Inflammatory macrophage treated with lipopolysaccharide for 4 hours (primary cell): ENCODE measurements at regions not wholly inside any gene's neighbourhood (a gene's known extent, or its start where the extent isn't known, plus 50 kb on each side); places are given as distances from the start of the nearest gene placed in this dataset.
"Not testable (repeated sequence)": the region's sequence is repeated elsewhere in the genome, so short reads cannot be mapped to it uniquely, and the experiment has no call there.

ENCODE experiments used
- DNase-seq: peaks from one replicate; pipeline ENCODE4 v3.0.0-alpha.2; 2020

DNA sequence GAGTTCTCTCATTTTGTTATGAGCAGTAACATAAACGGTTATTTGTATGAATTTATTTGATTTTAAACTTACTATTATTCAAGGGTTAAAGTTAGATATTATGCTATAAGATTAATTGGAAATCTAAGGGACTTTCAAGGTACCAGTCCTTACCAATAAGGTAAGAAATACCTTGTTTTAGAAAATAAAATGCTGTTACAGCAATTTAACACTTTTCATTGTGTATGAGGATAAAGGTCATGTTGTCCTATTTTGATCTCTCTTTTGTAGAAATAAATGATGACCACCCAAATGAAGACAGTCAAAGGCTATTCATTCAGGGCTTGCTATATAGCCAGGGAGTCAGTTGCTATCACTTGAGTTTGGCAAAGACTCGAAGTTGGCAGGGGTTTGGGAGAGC lies 1185.9 kb upstream of the GOT2 start:
- no peak for DNase-seq

DNA sequence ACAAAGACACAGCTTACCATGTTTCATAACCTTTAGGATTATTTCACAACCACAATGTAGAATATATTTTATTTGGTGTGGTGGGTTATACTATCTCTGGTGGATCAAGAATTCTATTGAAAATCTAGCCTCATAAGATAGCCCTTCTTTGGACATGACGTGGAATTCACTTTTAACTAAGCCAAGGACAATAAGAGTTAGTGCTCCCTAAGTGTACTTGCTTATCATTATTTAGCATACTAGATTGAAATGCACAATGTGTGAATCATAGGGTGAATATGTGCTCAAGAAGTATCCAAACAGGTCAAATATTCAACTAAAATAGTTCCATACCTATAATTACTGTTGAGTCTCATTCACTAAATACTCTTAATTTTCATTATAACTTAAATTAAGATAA lies 1179.5 kb upstream of the GOT2 start:
- no peak for DNase-seq

DNA sequence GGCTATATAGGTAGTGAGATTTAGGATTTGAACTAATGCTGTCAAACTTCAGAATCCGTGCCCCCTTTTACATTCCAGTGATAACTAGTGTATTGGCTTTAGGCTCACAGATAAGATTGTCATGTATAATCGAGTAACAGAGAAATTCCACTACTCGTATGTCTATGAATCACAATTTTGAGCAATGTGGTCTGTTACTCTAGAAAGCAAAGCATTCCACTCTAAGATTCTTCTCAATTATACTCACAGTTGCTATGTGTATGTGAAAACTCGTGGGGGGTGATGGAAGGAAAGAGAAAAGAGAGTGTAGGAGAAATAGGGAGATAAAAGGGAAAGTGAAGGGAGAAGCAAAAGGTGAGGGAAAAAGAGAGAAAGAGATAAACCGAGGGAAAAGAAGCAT lies 1175.1 kb upstream of the GOT2 start:
- no peak for DNase-seq

DNA sequence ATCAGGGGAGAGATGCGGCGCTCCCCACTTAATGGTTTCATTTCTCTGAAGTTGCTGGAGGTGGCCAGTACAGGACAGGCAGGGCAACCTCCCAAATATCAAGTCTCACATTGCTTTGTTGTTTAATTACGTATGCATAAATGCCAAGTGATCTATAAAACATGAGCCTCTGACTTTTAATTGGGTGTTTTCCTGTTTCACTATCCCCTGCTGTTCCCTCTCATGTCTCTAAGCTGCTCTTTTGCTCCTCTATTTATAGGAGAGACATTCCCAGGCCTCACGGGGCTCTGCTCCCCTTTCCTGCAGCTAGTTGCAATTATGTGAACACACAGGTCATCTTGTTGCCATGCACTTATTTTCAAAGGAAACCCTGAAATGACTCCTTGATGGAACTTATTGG lies 1173.5 kb upstream of the GOT2 start:
- DNase-seq, result no peak

DNA sequence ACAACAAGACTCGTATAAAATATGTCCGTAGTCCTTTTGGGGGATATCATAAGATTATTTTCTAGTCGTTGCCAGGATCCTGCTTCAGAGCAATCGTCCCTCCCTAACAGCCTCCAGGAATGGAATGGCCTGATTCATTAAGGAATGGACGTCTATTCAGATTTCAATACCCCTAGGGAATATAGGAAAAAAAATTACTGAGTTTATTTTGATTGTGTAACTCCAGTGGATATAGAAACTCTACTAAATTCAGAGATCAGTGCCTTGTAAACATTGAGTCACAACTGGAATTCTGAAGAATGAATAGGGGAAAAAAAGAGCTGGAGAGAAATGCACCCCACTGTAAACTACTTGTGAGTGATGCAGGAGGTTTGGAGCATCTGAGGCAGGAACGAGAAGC lies 1171.5 kb upstream of the GOT2 start:
- DNase-seq, result no peak

DNA sequence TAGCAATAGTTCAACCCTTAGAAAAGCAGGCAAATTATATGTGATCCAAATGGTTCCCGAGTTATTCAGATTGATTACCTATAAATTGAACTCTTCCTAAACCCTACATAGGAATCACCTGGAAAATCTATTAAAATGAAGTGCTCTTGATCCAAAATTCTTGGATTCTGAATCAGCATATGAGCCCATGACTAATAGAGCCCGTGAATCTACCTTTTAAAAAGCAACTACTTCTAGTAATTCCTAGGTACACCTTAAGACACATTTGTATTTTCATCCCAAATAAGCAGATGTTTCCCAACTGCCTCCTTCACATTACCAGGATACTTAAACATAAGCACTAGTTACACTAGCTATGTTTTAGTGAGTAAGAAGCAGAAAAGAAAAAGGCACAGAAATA lies 1171.0 kb upstream of the GOT2 start:
- DNase-seq, result no peak

DNA sequence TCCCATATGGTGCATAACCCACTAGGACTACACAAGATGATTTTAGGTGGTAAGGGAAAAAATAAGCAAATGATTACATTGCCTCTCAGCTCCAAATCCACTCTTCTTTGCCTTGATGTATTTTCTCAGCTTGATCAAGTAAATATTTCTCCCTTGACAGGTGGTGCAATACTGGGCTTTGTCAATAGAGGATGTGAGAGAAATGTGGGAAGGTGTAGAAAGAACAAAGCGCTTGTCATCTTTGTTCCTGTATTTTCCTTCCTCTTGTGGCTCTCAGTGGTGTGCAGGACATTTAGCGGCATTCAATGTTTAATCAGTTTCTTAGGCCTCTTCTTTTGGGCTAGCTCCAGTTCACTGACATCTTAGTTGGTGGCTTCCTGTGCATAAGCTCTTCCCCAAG lies 1165.8 kb upstream of the GOT2 start:
- DNase-seq, result peak; percentile 27

DNA sequence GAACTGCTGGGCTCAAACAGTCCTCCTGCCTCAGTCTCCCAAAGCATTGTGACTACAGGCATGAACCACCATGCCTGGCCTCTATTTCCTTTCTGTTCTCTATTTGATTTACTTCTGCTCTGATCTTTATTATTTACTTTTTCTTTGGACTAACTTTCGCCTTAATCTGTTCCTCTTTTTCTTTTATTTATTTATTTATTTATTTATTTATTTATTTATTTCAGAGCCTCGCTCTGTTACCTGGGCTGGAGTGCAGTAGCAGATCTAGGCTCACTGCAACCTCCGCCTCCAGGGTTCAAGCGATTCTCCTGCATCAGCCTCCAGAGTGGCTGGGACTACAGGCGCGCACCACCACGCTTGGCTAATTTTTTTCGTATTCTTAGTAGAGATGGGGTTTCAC lies 1158.3 kb upstream of the GOT2 start:
- DNase-seq, result no peak

DNA sequence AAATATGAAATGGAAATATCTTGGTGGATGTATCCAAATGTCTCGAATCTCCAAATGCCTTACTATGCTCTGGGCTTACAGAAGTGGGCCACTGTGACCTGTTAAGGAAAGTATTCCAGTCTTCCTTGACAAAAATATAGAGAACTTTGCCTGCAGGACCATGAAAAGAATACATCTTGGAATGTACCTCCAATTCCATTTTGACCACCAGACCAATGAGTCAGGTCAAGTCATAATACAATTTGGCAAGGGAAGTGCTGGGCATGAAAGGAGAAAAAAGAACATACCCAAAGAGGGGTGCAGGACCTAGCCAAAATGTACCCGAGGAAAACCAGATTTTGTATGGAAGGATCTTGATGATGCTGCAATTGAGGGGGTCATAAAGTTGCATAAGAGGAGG lies 1153.7 kb upstream of the GOT2 start:
- DNase-seq, result no peak

DNA sequence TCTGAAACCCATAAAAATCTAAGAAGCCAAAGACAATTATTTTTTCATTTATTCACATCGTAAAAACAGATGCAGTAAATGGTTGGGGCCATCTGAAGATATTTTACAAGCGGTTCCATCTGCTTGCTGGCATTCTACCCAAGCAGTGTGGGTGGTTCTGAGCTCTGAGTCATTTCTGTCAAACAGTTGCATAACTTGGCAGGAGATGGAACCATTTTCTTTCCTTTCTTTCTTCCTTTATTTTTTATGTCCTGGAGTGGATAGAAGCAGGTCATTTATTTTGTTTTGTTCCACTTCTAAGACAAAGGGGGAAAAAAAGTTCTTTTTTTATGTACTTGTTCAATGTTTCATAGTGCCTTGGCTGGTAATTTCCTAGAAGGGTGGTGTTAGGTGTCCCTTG lies 1151.9 kb upstream of the GOT2 start:
- DNase-seq, result peak; percentile 35

DNA sequence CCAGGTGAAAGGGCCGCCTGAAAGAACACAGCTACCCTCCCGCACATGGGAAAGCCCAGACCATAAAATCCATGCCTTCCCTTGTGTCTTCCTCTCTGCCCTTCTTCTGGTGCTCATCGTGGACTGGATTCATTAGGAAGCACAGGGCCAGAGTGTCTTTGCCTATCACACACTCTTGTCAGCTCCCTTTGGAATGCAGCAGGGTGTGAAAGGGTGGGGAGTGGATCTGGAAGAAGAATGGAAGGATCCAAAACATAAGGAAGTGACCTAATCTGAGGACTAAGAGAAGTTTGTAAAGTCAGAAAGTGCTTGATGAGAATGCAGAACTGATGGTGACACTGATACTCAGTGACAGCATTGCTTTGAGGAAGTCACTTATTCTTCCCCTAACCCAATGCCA lies 1147.3 kb upstream of the GOT2 start:
- DNase-seq, result peak; percentile 13

DNA sequence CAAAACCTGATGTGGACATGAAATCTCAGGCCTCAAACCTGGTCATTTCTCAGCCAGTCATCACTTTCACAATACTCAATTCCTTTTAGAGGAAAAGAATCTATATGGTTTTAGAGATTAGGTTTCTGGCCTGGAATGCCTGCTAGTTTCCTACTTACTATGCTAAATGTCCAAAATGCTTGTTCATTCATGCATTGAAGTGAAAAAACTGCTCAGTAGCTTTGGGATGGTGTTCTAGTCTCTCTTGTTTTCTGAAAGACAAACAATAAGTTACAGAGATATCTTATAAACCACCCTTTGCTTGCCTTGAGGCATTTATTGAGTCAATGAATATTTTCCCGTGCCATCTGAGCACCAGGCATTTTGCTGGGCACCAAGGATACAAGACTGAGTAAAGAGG lies 1146.5 kb upstream of the GOT2 start:
- DNase-seq, result no peak

DNA sequence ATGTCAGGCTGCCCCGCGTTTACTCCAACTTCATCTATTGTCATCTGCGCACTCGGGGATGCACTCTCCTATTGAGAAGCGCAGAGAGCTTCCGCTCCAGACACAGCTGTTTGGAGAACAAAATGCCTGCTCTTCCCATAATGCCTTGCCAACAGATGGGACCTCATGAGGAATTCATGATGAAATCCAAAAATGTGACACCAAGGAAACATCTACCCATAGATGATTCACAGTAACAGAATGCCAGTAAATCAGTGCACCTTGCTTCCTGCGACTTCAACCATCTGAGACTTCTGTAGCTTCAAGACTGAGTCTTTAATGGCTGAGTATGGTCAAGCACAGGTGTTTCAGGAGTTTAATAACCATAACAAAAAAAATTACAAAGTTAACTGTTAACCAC lies 1144.9 kb upstream of the GOT2 start:
- no peak for DNase-seq

DNA sequence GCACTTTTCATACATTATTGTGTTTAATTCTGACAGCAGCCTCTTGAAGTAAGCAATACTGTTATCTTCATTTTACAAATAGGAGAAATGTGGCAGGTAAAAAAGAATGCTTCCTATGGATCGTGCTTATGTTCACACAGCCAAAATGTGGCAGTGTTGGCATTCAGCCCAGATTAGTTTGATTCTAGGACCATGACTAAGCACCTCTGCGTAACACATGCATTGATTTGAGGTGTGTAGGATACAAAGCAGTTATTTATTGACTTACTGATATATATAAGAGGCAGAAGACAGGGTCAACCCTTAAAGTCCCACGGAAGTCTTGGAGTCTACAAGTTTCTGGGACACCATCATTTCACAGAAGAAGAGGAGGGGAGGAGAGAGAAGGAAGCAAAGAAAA lies 1144.4 kb upstream of the GOT2 start:
- no peak for DNase-seq

DNA sequence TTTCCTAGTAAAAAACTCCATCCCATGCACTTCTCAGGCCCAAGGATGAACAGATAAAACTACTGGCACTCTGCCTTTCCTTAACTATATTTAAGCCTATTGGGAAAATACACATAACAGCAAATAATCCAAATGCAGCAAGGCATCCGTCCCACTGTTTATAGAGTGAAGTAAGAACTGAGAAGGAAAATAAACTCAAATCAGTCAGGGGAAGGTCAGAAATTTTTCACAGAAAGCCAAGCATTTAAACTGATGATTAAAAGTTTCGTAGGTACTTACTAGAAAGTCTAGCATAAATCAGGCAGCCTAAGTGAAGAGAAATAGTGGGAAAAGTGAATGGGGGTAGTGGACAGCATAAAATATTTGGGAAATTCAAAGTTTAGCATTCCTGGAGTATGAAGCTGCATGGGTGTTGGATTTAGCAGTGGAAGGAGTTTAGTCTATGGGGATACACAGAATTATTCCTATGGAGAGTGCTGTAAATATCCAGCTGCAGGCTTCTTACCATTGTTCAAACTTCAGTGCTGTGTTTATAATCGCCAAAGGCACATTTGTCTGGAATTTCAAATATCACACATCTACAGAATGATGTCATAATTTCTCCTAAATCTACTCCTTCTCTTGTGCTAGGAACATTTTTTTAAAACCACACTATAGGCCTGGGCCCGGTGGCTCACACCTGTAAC lies 1131.0 kb upstream of the GOT2 start:
- DNase-seq, result no peak

DNA sequence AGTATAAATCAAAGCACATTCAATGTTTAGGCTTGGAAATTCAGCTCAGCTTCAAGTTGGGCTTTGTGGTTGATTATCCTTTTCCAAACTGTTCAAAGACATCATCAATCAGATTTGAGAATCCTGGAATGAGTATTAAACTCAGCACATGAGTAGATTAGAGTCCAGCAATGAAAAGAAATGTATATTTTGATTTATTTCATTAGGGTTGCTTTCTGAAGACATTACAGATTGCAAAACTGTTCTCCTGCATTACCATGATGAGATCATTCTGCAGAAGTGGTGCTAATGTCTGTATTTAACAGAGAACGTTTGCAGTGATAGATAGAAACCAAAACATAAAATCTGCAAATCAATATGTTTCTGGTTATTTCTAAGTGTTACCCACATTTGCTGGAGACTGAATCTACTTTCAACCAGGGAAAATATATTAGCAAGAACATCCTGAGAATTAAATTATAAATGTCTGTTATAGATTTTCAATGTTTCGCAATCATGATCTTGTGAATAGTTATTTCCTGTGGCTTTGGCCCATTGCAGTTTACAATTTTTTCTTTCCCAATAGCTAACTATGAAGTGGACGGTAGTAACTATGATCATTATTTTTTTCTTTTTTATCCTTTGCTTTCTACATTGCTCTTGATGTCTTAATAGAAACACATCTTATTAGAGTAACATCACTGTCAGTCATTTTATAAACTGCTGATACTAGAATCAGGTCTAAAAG lies 1125.7 kb upstream of the GOT2 start:
- DNase-seq, result no peak

DNA sequence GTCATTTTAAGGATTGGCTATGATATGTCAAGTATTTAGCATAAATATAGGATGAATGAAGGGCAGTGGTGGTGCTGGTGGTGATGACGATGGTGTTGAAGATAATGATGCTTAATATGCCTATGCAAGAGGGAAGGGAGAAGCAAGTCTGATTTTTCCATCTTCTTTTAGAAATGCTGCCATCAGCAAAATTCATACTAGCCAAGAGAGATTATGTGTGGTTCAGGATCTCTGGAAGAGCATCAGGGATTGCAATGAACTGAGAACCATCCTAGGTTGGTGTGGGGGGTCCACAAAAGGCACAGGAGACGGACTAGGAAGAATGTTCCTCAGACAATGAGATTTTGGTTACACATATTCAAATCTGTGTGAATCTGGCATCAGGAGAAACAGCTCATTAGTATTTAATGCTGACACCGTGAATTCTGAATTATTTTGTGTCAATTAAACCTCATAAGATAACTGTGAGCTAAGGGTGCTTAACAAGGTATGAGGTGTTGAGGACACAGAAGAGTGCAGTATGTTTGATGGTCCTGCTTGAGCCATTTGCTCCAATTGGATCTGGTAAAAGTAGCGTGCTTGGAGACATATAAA lies 1120.8 kb upstream of the GOT2 start:
- no peak for DNase-seq

DNA sequence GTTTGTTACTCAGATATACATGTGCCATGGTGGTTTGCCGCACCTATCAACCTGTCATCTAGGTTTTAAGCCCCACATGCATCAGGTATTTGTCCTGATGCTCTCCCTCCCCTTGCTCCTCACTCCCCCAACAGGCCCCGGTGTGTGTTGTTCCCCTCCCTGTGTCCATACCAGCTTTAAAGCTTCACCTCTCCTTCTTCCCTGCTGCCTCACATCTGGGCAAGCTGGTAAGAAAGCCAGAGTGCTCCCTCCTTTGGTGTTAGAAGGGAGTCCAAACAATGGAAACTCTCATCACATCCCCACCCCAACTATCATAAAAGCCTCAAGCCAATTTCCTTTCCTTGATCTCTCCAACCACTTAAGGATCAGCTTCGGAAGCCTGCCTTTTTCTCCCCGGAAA lies 1115.6 kb upstream of the GOT2 start:
- DNase-seq, result no peak

DNA sequence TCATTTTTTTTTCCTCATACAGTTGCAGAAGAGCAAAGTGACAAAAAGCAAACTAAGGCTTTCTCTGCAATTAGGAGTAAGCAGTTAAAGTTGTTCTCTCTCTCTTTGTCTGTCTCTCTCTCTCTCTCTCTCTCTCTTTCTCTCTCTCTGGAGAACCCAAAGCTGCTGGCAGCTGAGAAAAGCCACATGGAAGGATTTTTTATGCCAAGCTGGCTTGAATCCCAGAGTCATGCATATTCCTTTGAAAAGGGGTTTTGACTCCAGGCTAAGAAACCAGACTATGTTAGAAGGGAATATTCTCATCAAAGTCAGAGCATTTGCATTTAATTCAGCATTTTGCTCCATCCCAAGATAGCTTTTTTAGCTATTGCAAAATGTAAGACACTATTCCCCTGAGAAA lies 1114.2 kb upstream of the GOT2 start:
- DNase-seq, result no peak

DNA sequence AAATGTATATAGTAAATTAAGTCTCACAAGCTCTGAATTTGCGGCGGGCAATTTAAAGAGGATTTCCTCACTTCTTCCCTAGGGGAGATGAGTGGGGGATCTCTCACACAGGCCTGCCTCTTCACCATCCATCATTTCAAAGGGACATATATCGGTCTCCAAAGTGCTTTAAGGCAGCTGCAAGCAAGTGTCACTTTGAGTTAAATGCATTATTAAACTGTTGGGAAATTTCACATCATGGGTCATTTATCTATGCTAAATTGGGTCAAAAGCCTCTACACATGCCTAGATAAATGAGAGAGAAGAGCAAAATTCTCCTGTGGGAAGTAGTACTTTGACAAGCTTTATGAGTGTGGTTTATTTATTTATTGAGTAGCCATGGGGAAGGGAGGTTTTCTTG lies 1106.1 kb upstream of the GOT2 start:
- DNase-seq, result no peak

DNA sequence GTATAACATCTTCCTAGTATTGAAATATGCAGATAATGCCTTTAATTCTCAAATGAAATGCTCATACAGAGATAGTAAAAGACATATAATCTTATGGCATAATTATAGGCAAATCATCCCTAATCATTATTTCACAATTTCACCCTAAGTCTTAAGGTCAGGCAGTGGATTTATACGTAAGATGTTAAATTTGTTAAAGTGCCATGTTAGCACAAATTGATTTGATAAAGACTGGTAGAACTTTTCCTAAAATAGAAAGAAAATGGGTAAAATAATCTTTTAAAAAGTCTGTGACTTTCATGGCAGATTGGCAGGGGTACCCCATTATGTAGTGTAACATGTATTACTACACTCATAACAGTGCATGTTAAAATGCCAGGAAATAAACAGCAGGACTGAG lies 1092.7 kb upstream of the GOT2 start:
- DNase-seq, result no peak

DNA sequence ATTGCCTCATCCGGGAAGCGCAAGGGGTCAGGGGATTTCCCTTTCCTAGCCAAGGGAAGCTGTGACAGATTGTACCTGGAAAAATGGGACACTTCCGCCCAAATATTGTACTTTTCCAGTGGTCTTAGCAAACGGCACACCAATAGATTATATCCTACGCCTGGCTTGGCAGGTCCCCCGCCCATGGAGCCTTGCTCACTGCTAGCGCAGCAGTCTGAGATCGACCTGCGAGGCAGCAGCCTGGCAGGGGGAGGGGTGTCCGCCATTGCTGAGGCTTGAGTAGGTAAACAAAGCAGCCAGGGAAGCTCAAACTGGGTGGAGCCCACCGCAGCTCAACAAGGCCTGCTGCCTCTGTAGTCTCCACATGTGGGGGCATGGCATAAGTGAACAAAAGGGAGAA lies 1075.4 kb upstream of the GOT2 start:
- DNase-seq, result not testable (repeated sequence)

DNA sequence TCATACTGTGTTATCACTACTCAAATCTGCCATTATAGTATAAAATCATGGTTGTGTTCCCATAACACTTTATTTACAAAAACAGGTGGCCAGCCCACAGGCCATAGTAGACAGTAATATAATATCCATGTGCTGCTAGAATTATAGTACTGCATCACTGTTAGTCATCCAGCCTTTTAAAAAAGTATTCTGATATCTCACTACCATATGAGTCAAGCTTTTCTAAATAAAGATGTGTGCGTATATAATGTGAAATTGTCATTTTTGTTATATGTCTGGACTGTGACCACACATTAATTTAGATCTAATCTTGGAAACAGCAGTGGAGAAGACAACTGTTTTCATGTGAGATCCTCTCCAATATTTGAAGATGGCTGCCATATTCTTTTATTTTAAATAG lies 1049.1 kb upstream of the GOT2 start:
- DNase-seq, result no peak

DNA sequence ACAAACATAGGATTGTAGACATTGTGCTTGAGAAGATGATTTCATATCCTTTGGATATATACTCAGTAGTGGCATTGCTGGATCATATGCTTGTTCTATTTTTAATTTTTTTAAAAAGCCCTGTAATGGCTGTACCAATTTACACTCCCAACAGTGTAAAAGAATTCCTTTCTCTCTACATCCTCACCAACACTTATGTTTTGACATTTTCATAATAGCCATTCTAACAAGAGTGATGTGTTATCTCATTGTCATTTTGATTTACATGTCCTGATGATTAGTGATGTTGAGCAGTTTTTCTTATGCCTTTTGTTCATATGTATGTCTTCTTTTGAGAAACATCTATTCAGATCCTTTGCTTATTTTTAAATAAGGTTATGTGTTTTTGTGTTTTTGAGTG lies 1039.2 kb upstream of the GOT2 start:
- no peak for DNase-seq

DNA sequence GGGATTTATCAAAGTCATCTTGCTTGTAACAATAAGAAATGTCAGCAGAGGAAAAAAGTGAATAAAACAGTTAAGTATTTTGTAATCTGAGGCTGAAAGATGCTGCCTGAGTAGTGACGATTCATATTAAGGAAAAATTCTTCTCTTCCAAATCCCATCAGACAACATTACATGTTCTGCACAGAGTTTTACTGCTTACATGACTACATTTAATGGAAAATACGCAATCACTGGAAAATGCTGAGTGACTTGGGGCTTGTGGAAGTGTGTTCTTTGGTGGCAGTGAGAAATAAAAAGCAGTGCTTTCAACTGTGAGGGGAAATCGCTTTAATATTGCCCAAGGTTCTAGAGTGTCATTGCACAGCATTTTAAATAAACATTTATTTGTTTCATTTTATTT lies 1025.2 kb upstream of the GOT2 start:
- no peak for DNase-seq
